Sigmoid colon (tissue), 4 donors: ENCODE measurements at regions not wholly inside any gene's neighbourhood (a gene's known extent, or its start where the extent isn't known, plus 50 kb on each side); places are given as distances from the start of the nearest gene placed in this dataset.

Source experiments
- CTCF ChIP-seq, 4 experiments: fragments of 450-650 bp in 3 of 4; fragments of 200-600 bp in 1 of 4; IDR thresholded peaks; one replicate each; pipeline ENCODE4 v1.5.1; 2016 to 2019; ENCODE audit warnings: antibody characterized with exemption in 4 of 4, mild to moderate bottlenecking in 3 of 4, moderate library complexity in 2 of 4
- EP300 ChIP-seq, 4 donors: sonication (generic); formaldehyde crosslinking; IDR thresholded peaks; one replicate each; pipeline ENCODE4 v1.6.1; 2017; ENCODE audit warnings: antibody characterized with exemption in 4 of 4
- POLR2A ChIP-seq, 2 donors: fragments of 450-650 bp; IDR thresholded peaks; one replicate each; pipeline ENCODE4 v1.6.1; 2016; ENCODE audit warnings: antibody characterized with exemption in 2 of 2, mild to moderate bottlenecking in 2 of 2, moderate library complexity in 2 of 2
- POLR2AphosphoS5 ChIP-seq, 4 donors: sonication (generic); formaldehyde crosslinking; IDR thresholded peaks; one replicate each; pipeline ENCODE4 v1.6.1; 2017; ENCODE audit warnings: antibody characterized with exemption in 4 of 4

GRCh38 chr21:41066086-41066938, 101.6 kb upstream of the BACE2 start:
- TF ChIP-seq POLR2A (IDR thresholded peaks at IDR 0.05) (no peak), POLR2AphosphoS5 (IDR thresholded peaks at IDR 0.05) (no peak), CTCF (IDR thresholded peaks at IDR 0.05) (no peak), EP300 (IDR thresholded peaks at IDR 0.05) (no peak)
